HG03135 (cell line): ENCODE measurements at regions not wholly inside any gene's neighbourhood (a gene's known extent, or its start where the extent isn't known, plus 50 kb on each side); places are given as distances from the start of the nearest gene placed in this dataset.

Experiments
- ATAC-seq: cut with Tn5 transposase; IDR thresholded peaks from one replicate; pipeline ENCODE4 v1.9.1; 2021; ENCODE audit warnings: mild to moderate bottlenecking, moderate library complexity; ENCODE audit not compliant: unreplicated experiment

DNA sequence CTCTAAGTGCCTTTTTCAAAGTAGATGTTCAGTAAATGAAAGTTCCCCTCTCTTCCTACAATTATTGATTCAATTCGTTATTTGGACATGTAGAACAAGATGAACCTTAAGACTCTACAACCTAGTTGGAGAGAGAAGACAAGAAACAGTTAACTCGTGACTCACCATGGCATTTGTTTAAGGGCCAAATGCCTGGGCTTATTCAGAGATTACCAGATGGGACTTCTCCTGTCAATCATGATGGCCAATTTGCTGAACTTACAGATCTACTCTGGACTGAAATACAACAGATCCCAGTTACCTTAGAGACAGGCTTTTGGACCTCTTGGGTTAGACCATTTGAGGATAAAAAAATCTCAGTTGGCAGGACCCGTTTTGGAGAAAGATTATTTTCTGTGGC is 93.5 kb downstream of the C1orf94 start:
- no peak for ATAC-seq

DNA sequence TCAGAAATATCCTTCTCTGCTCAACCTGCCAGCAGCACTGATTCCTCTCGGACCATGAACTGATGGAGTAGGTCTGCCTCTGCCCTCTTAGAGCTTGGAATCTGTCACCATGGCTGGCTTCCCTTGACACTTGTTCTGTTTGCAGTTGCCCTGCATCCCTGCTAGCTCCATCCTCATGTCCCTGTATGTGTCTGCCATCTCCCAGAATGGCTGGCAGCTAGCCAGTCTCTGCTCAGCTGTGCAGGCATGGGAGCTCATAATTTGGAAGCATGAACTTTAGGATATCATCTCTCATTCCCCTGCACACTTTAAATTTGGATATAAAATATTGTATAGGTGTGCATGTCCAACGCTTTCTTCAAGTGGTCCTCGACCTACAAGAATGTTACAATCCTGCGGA is 95.4 kb downstream of the C1orf94 start:
- ATAC-seq, result no peak

DNA sequence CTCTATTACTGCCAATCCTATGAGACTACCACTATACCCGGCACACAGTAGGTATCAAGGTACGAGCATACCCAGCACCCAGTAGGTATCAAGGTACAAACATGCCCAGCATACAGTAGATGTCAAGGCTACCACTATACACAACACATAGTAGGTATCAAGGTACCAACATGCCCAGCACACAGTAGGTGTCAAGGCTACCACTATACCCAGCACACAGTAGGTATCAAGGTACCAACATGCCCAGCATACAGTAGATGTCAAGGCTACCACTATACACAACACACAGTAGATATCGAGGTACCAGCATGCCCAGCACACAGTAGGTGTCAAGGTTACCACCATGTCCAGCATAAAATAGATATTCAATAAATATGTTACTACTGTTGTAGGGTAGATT is 98.4 kb downstream of the C1orf94 start:
- ATAC-seq, result no peak

DNA sequence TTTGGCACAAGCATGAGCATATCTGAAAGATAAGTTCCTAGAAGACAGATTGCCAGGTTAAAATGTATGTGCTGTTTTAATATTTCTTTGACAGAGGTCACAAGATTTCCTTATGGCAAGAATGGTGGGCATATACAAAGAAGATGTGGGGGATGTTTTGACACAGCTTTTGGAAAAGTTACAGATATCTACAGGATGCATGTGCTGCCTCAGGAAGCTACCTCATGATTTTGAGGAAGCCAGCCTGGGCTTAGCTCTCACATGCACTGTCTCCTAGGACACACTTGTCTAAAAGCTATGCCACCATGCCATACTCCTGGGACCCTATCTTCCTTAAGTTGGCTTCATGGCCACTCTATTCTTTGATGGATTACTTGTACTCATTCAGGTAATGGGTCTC is 99.9 kb downstream of the C1orf94 start:
- no peak for ATAC-seq

DNA sequence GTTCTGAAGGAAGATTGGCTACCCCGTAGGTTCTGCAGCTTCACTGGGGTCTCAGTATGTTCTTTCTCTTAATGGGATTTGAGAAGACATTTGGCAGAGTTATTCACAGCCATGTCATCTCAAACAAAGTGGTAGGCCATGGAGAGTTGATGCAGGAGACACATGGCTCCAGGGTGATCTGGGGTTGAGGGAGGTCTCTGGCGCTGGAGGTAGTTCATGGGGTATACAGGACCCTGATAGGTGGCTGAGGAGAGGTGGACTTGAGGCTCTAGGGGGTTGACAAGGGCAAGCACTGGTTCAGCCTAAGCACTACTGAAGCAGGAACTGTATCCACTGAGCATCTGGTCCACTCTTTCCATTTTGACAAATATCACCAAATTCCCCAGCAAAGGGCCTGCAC is 100.4 kb downstream of the C1orf94 start:
- no peak for ATAC-seq

DNA sequence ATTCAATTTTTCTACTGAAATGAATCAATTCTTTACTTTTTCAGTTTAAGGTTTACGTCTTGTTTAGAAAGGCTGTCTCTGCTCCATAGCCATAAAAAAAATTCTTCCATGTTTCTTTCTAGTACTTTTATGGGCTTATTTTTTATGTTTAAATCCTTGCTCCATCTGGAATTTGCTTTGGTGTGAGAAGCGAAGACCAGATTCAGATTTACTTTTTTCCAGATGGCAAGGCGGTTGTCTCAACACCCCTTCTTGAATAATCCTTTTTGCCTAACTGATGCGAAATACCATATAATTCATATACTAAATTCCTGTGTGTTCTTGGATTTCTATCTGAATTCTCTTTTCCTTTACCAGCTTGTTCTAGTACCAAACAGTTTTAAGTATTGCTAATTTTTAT is 101.5 kb downstream of the C1orf94 start:
- no peak for ATAC-seq

DNA sequence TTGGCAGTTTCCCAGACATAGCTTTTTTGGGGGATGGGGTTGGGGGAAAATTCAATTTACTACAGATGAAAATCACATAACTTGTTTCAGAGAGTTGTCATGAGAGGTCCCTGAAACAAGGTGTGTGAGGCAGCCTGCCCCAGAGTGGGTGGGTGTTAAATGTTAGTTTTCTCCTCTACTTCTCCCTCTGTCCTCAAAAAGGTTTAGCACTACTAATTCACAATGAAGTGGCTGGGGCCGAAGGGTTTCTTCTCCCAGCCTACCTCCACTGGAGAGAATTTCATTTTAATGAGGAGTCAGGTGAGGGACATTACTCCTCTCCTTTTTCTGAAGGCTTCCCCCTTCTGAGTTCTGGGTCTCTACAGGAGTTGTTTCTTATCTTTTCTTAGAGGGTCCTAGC is 103.3 kb downstream of the C1orf94 start:
- no peak for ATAC-seq

DNA sequence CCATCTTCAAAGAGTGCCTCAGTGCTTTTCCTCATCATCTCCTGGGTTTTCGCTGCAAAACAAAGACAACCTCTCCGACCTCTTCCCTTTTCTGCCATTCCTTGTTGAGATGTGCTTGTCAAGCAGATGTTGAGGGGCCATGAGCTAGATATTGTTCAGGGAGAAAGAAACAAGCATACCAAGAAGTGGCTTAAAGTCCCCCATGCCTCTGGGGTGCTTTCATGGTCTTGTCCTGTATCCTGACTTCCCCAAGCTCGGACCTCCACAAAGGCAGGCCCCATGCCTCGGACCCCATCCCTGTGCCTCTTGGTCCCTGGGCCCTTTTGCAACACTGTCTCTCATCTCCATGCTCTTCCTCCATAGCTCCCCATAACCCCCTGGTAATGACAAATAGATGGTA is 103.8 kb downstream of the C1orf94 start:
- ATAC-seq, result no peak

DNA sequence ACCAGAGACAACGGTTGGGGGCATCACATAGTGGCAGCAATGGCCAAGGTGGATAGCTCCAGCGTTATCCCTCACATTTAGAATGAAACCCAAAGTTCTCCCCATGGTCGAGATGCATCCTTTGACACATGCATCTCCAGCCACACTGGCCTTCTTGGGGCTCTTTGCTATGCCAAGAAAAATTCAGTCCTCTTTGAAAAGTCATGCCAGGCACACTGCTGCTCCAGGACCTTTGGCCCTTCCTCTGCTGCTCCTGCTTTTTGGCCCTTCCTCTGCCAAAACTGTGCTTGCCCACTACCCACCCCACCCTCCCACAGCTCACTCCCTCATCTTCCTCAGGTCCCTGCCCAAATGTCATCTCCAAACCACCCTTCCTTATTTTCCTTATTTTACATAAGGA is 106.4 kb downstream of the C1orf94 start:
- ATAC-seq, result no peak

DNA sequence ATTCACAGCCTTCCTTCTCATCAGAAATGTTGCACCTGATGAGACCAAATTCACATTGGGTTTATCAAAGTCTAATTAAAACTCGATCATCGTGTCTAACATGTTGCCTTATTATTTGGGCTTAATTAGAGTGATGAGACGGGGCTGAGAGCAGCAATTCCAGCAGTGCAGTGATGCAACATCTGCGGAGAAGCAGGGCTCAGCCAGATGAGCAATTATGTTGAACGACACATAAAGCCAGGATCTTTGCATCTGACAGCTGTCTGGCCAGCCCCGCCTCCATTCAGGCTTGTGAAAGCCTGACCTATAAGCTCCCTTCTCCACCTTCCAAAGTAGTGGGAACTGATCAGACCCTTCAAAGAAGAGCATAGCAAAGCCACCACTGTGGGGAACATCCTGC is 109.8 kb downstream of the C1orf94 start:
- ATAC-seq, result no peak

DNA sequence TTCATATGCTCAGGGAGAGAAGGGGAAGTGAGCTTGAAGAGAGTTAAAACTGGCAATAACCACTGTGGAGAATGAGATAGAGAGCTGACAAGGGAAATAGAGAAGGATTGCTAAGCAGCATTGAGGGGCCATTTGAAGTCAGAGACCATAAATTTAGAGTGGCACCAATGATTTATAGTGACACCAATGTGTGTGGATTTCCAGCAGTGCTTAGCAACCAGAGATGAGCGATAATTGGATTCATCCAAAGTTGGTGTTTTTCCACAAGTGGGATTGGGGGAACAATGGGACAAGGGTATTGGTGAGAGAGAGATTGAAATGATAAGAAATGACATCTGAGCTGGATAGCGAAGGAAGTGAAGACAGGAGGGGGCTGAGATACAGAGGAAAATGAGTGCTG is 114.1 kb downstream of the C1orf94 start:
- no peak for ATAC-seq

DNA sequence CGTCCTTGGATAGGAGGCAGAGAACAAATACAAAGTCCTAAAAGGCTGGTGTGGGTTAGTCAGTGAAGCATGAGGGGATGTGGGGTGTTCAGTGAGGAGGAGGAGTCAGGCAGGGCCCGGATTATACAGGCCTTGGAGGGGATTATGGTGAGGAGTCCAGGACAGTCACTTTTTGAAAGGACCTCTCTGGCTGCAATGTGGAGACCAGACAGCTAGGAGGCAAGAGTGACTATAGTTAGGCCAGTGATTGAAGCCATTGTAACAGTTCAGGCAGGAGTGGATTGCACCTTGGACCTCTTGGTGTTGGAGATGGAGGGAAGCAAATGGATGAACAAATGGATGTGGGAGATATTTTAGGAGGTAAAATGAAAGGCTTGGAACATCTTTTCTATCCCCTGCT is 115.8 kb downstream of the C1orf94 start:
- ATAC-seq, result no peak

DNA sequence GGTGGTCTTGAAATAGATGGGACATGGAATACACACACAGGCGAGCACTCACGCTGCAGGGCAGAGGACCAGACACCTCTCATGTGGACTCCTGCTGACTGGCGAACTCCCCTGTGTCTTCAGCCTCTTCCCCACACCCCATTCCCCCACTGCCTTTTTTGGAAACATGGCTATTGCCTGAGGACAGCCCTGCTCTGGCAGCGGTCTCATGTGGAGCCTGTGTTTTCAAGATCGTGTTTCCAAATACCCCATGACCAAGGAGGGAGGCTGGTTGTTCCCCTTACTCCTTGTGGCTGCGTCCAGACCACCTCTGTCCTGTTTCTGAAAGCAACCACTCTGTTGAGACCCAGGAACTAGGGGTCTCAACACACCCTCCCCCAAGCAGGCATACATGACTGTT is 119.4 kb downstream of the C1orf94 start:
- ATAC-seq, result no peak

DNA sequence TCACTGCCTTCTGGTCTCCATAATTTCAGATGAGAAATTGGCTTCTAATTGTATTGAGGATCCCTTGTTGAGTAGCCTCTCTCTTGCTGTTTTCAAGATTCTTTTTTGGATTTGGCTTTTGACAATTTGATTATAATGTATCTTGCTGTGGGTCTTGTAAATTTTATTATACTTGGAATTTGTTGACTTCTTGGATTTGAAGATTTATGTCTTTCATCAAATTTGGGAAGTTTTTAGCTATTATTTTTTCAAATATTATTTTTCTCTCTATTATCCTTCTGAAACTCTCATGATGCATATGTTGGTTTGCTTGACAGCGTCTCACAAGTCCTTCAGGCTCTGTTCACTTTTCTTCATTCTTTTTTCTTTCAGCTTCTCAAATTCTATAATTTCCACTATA is 126.1 kb downstream of the C1orf94 start:
- no peak for ATAC-seq

DNA sequence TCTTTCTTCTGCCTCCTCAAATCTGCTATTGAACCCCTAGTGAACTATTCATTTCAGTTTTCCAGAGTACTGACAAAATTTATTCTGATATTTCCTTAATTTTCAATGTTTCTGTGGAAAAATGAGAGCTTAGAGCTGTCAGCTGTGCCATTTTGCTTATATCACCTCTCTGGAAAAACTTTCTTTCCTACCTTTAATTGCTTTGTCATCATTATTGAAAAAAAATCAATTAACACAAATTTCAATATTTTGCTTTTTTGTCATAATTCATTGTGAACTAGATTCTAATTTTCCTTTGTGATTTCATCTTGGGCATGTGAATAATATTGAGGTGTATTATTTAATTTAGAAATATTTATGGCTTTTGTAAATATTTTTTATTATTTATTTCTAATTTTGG is 126.5 kb downstream of the C1orf94 start:
- no peak for ATAC-seq

DNA sequence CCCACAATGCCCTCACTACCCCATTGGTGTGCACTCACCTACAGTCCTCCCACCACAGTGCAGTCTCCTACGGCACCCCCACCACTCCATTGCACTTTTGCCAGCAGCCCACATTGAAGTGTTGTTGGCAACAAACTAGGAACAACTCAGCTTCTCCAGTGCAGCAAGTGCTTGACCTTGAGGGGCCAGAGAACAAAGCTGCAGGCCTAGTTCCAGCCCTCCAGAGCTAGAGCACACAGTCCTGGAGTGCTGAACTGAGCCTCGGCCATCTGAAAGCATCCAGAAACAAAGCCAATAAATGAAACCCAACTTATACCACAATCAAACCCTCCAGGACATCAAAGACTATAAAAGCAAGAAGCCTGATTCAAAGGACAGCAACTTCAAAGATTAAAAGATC is 129.9 kb downstream of the C1orf94 start:
- no peak for ATAC-seq

DNA sequence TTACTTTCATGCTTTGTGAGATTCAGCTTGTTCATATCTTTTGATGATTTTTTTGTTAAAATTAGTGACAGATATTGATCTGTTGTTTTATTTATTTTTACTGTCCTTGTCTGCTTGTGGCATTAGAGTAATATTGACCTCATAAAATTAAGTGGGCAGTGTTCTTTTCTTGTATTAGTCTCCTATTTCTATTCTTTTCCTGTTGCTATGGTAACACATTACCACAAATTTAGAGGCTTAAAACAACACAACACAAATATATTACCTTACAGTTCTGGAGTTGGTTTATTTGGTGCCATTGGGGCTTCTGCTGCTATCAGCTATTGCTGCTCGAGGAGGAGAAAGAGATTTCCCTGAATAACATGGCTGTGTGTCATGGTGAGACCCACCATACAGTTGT is 135.7 kb downstream of the C1orf94 start:
- no peak for ATAC-seq

DNA sequence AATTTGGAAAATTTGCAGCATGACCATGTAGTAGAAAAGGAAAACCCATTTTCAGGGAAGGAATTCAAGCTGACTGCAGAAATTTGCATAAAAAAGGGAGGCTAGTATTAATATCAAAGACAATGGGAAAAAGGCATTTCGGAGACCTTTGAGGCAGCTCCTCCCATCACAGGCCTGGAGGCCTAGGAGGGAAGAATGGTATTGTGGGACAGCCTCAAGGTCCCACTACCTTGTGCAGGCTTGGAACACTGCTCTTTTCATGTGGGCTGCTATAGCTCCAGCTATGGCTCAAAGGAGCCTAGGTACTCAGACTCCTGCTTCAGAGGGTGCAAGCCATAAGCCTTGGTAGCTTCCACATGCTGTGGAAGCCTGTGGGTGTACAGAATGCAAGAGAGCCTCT is 139.3 kb downstream of the C1orf94 start:
- ATAC-seq, result no peak

DNA sequence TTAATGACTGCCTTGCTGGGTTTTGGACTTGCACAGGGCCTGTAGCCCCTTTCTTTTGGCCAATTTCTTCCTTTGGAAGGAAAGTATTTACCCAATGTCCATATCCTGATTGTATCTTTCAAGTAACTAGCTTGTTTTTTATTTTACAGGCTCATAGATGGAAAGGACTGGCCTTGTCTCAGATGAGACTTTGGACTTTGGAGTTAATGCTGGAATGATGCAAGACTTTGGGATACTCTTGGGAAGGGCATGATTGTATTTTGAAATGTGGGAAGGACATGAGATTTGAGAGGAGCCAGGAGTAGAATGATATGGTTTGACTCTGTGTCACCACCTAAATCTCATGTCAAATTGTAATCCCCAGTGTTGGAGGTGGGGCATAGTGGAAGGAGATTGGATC is 140.1 kb downstream of the C1orf94 start:
- no peak for ATAC-seq

DNA sequence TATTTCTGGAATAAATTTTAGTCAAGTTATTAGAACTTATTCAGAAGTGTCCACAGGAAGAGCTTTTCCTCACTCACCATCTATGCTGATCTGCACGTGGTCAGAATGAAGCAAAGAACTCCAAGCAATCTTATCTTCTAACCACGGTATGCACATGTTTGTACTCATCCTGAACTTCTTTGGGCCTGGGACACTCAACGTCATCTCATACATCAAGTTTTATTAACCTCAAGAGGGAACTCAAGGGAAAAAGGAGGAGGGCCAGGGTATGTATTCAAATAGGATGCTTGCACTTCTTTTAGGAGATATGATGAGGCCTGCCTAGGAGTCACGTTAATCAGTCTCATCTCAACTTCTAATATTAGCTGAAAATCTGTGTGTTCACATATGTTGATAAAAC is 142.5 kb downstream of the C1orf94 start:
- ATAC-seq, result no peak

DNA sequence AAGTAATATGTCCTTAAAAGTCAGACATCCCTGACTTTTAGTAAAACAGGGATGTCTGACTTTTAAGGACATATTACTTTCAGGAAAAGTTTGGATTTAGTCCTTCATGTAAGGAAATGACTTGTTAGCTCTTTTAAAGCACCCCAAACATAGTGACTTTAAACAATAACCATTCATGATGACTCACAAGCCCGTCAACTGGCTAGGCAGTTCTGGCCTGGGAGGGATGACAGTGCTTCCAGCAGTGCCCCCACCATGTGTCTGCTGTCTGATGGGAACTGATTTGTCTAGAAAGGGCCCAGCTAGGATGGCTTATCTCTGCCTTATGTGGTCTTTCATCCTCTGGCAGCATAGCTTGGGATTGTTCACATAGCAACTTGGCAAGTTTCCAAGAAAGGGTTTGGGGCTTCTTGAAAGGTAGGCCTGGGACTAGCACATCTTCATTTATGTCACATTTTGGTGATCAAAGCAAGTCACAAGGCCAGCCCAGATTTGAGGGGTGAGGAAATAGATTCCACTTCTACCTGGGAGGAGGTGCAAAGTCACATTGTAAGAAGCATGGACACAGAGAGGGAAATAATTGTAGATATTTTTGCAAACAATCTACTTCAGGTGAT is 143.5 kb downstream of the C1orf94 start:
- no peak for ATAC-seq

DNA sequence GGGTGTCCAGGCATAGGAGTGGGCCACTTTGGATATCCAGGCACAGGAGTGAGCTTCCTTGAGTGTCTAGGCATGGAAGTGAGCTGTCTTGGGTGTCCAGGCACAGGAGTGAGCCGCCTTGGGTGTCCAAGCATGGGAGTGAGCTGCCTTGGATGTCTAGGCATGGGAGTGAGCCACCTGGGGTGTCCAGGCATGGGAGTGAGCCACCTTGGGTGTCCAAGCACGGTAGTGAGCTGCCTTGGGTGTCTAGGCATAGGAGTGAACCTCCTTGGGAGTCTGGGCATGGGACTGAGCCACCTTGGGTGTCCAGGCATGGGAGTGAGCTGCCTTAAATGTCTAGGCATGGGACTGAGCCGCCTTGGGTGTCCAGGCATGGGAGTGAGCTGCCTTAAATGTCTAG is 146.3 kb downstream of the C1orf94 start:
- no peak for ATAC-seq

DNA sequence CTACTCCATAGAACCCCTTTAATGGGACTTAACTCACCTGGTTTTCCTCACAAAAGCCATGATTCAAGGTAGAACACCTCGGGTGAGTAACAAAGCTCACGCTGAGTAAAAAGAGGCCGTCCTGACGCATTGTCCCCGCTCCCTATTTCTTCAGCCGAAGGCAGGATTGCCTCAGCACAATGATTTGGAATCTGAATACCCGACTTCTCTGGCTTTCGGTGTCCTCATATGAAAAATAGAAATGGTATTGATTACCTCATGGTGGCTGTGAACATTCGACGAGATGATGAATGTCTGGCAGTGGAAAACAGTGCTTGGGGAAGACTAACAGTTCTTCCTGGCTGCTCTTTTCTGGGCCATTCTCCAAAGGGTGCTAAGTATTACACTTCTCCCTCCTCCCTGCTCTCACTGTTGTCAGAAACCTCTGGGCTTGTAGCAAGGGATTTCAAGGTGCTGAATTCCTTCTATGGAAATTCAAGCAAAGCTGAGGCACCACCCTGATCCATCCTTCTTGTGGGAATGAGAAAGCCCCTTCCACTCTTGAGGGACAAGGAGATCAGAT is 148.3 kb downstream of the C1orf94 start:
- no peak for ATAC-seq
